GM23338 (cell line): ENCODE measurements at regions not wholly inside any gene's neighbourhood (a gene's known extent, or its start where the extent isn't known, plus 50 kb on each side); places are given as distances from the start of the nearest gene placed in this dataset.

Experiments
- ATAC-seq: fragments of 200-7000 bp; cut with Tn5 transposase; 3 replicates; pipeline ENCODE4 v1.9.1; 2020
- DNase-seq: peaks from one replicate; pipeline ENCODE4 v3.0.0-alpha.2; 2015; ENCODE audit warnings: low spot score
- H2AFZ ChIP-seq: fragments of 200-600 bp; sonication (generic); 2 replicates; pipeline ENCODE4 v1.8.0; 2016; ENCODE audit warnings: antibody characterized with exemption, mild to moderate bottlenecking, moderate library complexity
- H3F3A ChIP-seq: fragments of 200-600 bp; sonication (generic); replicated peaks from 2 replicates; pipeline ENCODE4 v1.8.0; 2017; ENCODE audit warnings: antibody characterized with exemption, mixed run types, low read depth
- H3K27ac ChIP-seq: fragments of 200-600 bp; sonication (generic); 2 replicates; pipeline ENCODE4 v1.6.1; 2016; ENCODE audit warnings: low read depth
- H3K27me3 ChIP-seq: fragments of 200-600 bp; sonication (generic); 2 replicates; pipeline ENCODE4 v1.8.0; 2016; ENCODE audit warnings: mild to moderate bottlenecking, mixed run types, moderate library complexity; ENCODE audit not compliant: insufficient read depth
- H3K36me3 ChIP-seq: fragments of 200-600 bp; sonication (generic); 2 replicates; pipeline ENCODE4 v1.8.0; 2016; ENCODE audit warnings: mild to moderate bottlenecking; ENCODE audit not compliant: insufficient read depth
- H3K4me1 ChIP-seq: fragments of 200-600 bp; sonication (generic); 2 replicates; pipeline ENCODE4 v1.8.0; 2016; ENCODE audit warnings: mild to moderate bottlenecking, moderate library complexity; ENCODE audit not compliant: insufficient read depth
- H3K4me2 ChIP-seq: fragments of 200-600 bp; sonication (generic); 2 replicates; pipeline ENCODE4 v1.7.1; 2017; ENCODE audit warnings: mixed run types
- H3K4me3 ChIP-seq: fragments of 200-600 bp; sonication (generic); 2 replicates; pipeline ENCODE4 v1.6.1; 2016; ENCODE audit warnings: mixed run types
- H3K79me2 ChIP-seq: fragments of 200-600 bp; sonication (generic); replicated peaks from 2 replicates; pipeline ENCODE4 v1.8.0; 2017; ENCODE audit warnings: mild to moderate bottlenecking; ENCODE audit not compliant: insufficient read depth
- H3K9me2 ChIP-seq: fragments of 200-600 bp; sonication (generic); 2 replicates; pipeline ENCODE4 v1.8.0; 2017; ENCODE audit not compliant: insufficient read depth
- H4K20me1 ChIP-seq: fragments of 200-600 bp; sonication (generic); replicated peaks from 2 replicates; pipeline ENCODE4 v1.8.0; 2017; ENCODE audit warnings: mild to moderate bottlenecking; ENCODE audit not compliant: insufficient read depth
- H3K27ac Mint-ChIP-seq: 2 replicates; pipeline ENCODE4 v1.8.0; 2020; ENCODE audit warnings: inconsistent platforms, mild to moderate bottlenecking, moderate library complexity, mixed read lengths
- H3K27me3 Mint-ChIP-seq: 3 replicates; pipeline ENCODE4 v1.8.0; 2022; ENCODE audit warnings: low read depth, mild to moderate bottlenecking, moderate library complexity, mixed read lengths, inconsistent platforms; ENCODE audit not compliant: insufficient read depth, poor library complexity
- H3K36me3 Mint-ChIP-seq: 3 replicates; pipeline ENCODE4 v1.8.0; 2021; ENCODE audit warnings: low read depth, mild to moderate bottlenecking, inconsistent platforms, moderate library complexity, mixed read lengths
- H3K4me1 Mint-ChIP-seq: 3 replicates; pipeline ENCODE4 v1.8.0; 2020; ENCODE audit warnings: mild to moderate bottlenecking, inconsistent platforms, mixed read lengths
- H3K4me3 Mint-ChIP-seq: 3 replicates; pipeline ENCODE4 v1.8.0; 2021; ENCODE audit warnings: moderate library complexity, mild to moderate bottlenecking, inconsistent platforms, mixed read lengths
- H3K9me3 Mint-ChIP-seq: 3 replicates; pipeline ENCODE4 v1.8.0; 2020; ENCODE audit warnings: moderate library complexity, mild to moderate bottlenecking, inconsistent platforms, mixed read lengths
- CREB1 ChIP-seq: fragments of 250-450 bp; sonication (Bioruptor Pico); IDR thresholded peaks from 2 replicates; pipeline ENCODE4 v1.5.0; 2020; ENCODE audit warnings: low read depth, mild to moderate bottlenecking, moderate library complexity
- EZH2 ChIP-seq: fragments of 200-600 bp; sonication (generic); IDR thresholded peaks from one replicate; pipeline ENCODE4 v1.8.0; 2017; ENCODE audit warnings: antibody characterized with exemption, mild to moderate bottlenecking, low read depth; ENCODE audit not compliant: unreplicated experiment
- JUNB ChIP-seq: IDR thresholded peaks from one replicate; pipeline ENCODE4 v1.6.1; 2016; ENCODE audit warnings: antibody characterized with exemption; ENCODE audit not compliant: unreplicated experiment
- NANOG ChIP-seq: IDR thresholded peaks from 2 replicates; pipeline ENCODE4 v1.6.1; 2016; ENCODE audit warnings: antibody characterized with exemption, borderline replicate concordance
- POLR2AphosphoS5 ChIP-seq: IDR thresholded peaks from 2 replicates; pipeline ENCODE4 v1.6.1; 2016; ENCODE audit warnings: antibody characterized with exemption, low read depth
- STAT1 ChIP-seq: IDR thresholded peaks from one replicate; pipeline ENCODE4 v1.6.1; 2016; ENCODE audit warnings: antibody characterized with exemption; ENCODE audit not compliant: unreplicated experiment
- ZNF331 ChIP-seq: fragments of 250-450 bp; sonication (Bioruptor Pico); IDR thresholded peaks from 2 replicates; pipeline ENCODE4 v1.5.0; 2020; ENCODE audit warnings: low read depth, mild to moderate bottlenecking, moderate library complexity
- TF ChIP-seq, protein P1 (sequence below): IDR thresholded peaks from one replicate; pipeline ENCODE4 v1.6.1; 2018; ENCODE audit warnings: antibody characterized with exemption; ENCODE audit not compliant: unreplicated experiment
- TF ChIP-seq, protein P2 (sequence below), 2 experiments: fragments of 200-600 bp in 1 of 2; sonication (generic) in 1 of 2; conservative IDR thresholded peaks; 2 replicates each; pipeline versions ENCODE4 v1.5.1 to v1.6.1; 2016 to 2017; ENCODE audit warnings: antibody characterized with exemption in 2 of 2, low read depth in 2 of 2, mild to moderate bottlenecking in 2 of 2, moderate library complexity in 1 of 2
- TF ChIP-seq, protein P3 (sequence below): fragments of 250-450 bp; sonication (Bioruptor Pico); IDR thresholded peaks from 2 replicates; pipeline ENCODE4 v1.5.0; 2020; ENCODE audit warnings: mild to moderate bottlenecking, moderate library complexity

GRCh38 chrX:146054311-146054710 is 236.7 kb downstream of the SLITRK2 start (continued):
- TF ChIP-seq, protein P1, sequence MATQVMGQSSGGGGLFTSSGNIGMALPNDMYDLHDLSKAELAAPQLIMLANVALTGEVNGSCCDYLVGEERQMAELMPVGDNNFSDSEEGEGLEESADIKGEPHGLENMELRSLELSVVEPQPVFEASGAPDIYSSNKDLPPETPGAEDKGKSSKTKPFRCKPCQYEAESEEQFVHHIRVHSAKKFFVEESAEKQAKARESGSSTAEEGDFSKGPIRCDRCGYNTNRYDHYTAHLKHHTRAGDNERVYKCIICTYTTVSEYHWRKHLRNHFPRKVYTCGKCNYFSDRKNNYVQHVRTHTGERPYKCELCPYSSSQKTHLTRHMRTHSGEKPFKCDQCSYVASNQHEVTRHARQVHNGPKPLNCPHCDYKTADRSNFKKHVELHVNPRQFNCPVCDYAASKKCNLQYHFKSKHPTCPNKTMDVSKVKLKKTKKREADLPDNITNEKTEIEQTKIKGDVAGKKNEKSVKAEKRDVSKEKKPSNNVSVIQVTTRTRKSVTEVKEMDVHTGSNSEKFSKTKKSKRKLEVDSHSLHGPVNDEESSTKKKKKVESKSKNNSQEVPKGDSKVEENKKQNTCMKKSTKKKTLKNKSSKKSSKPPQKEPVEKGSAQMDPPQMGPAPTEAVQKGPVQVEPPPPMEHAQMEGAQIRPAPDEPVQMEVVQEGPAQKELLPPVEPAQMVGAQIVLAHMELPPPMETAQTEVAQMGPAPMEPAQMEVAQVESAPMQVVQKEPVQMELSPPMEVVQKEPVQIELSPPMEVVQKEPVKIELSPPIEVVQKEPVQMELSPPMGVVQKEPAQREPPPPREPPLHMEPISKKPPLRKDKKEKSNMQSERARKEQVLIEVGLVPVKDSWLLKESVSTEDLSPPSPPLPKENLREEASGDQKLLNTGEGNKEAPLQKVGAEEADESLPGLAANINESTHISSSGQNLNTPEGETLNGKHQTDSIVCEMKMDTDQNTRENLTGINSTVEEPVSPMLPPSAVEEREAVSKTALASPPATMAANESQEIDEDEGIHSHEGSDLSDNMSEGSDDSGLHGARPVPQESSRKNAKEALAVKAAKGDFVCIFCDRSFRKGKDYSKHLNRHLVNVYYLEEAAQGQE: no peak
- TF ChIP-seq STAT1 (no peak), EZH2 (no peak), CREB1 (CRISPR knock-in tag) (no peak), JUNB (no peak), ZNF331 (CRISPR knock-in tag) (no peak), NANOG (no peak)

DNA sequence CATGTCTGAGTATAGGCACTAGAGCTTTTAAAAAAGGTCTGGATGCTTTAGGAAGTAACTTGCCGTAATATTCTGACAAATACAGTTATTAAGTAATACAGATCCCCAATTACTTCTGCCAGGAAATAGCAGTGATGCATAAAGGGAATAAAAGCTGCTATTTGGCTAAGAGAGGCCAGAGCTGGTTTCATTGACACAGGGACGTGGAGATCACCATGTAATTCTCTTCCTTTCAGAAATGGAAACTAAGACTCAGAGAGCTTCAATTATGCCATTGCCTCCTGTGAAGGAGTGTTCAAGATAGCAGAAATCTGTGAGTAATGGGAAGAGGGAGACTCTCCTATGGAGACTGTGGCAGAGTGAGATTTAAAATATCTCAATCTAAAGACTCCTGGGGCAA is 238.1 kb downstream of the SLITRK2 start:
- Mint-ChIP-seq H3K9me3 (peaks cover 62% of the 10 kb centered on the region), H3K27me3 (no peaks in the 10 kb centered on the region)
- H2AFZ ChIP-seq: no peak overlapping the region

More for the DNA sequence above, 238.1 kb downstream of the SLITRK2 start:
- ATAC-seq (no peak), DNase-seq (no peak)
- no peak overlapping the region for H3K4me2 ChIP-seq
- H3K79me2 ChIP-seq: no peaks in the 10 kb centered on the region
- H3K27ac ChIP-seq: no peak overlapping the region
- TF ChIP-seq NANOG: no peak
- TF ChIP-seq POLR2AphosphoS5: no peak
- TF ChIP-seq, protein P2, sequence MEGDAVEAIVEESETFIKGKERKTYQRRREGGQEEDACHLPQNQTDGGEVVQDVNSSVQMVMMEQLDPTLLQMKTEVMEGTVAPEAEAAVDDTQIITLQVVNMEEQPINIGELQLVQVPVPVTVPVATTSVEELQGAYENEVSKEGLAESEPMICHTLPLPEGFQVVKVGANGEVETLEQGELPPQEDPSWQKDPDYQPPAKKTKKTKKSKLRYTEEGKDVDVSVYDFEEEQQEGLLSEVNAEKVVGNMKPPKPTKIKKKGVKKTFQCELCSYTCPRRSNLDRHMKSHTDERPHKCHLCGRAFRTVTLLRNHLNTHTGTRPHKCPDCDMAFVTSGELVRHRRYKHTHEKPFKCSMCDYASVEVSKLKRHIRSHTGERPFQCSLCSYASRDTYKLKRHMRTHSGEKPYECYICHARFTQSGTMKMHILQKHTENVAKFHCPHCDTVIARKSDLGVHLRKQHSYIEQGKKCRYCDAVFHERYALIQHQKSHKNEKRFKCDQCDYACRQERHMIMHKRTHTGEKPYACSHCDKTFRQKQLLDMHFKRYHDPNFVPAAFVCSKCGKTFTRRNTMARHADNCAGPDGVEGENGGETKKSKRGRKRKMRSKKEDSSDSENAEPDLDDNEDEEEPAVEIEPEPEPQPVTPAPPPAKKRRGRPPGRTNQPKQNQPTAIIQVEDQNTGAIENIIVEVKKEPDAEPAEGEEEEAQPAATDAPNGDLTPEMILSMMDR (conservative IDR thresholded peaks at IDR 0.05; ENCODE audit: low read depth in 2 of 2): no peak
- TF ChIP-seq ZNF331 (CRISPR knock-in tag): no peak
- TF ChIP-seq EZH2: no peak
- TF ChIP-seq, protein P3, sequence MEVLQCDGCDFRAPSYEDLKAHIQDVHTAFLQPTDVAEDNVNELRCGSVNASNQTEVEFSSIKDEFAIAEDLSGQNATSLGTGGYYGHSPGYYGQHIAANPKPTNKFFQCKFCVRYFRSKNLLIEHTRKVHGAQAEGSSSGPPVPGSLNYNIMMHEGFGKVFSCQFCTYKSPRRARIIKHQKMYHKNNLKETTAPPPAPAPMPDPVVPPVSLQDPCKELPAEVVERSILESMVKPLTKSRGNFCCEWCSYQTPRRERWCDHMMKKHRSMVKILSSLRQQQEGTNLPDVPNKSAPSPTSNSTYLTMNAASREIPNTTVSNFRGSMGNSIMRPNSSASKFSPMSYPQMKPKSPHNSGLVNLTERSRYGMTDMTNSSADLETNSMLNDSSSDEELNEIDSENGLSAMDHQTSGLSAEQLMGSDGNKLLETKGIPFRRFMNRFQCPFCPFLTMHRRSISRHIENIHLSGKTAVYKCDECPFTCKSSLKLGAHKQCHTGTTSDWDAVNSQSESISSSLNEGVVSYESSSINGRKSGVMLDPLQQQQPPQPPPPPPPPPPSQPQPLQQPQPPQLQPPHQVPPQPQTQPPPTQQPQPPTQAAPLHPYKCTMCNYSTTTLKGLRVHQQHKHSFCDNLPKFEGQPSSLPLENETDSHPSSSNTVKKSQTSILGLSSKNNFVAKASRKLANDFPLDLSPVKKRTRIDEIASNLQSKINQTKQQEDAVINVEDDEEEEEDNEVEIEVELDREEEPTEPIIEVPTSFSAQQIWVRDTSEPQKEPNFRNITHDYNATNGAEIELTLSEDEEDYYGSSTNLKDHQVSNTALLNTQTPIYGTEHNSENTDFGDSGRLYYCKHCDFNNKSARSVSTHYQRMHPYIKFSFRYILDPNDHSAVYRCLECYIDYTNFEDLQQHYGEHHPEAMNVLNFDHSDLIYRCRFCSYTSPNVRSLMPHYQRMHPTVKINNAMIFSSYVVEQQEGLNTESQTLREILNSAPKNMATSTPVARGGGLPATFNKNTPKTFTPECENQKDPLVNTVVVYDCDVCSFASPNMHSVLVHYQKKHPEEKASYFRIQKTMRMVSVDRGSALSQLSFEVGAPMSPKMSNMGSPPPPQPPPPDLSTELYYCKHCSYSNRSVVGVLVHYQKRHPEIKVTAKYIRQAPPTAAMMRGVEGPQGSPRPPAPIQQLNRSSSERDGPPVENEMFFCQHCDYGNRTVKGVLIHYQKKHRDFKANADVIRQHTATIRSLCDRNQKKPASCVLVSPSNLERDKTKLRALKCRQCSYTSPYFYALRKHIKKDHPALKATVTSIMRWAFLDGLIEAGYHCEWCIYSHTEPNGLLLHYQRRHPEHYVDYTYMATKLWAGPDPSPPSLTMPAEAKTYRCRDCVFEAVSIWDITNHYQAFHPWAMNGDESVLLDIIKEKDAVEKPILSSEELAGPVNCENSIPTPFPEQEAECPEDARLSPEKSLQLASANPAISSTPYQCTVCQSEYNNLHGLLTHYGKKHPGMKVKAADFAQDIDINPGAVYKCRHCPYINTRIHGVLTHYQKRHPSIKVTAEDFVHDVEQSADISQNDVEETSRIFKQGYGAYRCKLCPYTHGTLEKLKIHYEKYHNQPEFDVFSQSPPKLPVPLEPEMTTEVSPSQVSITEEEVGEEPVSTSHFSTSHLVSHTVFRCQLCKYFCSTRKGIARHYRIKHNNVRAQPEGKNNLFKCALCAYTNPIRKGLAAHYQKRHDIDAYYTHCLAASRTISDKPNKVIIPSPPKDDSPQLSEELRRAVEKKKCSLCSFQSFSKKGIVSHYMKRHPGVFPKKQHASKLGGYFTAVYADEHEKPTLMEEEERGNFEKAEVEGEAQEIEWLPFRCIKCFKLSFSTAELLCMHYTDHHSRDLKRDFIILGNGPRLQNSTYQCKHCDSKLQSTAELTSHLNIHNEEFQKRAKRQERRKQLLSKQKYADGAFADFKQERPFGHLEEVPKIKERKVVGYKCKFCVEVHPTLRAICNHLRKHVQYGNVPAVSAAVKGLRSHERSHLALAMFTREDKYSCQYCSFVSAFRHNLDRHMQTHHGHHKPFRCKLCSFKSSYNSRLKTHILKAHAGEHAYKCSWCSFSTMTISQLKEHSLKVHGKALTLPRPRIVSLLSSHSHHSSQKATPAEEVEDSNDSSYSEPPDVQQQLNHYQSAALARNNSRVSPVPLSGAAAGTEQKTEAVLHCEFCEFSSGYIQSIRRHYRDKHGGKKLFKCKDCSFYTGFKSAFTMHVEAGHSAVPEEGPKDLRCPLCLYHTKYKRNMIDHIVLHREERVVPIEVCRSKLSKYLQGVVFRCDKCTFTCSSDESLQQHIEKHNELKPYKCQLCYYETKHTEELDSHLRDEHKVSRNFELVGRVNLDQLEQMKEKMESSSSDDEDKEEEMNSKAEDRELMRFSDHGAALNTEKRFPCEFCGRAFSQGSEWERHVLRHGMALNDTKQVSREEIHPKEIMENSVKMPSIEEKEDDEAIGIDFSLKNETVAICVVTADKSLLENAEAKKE (CRISPR knock-in tag): no peak
- TF ChIP-seq CREB1 (CRISPR knock-in tag): no peak
- H3K36me3 ChIP-seq: no peaks in the 10 kb centered on the region
- Mint-ChIP-seq H3K27ac (no peak overlapping the region), H3K4me3 (no peak overlapping the region), H3K36me3 (no peaks in the 10 kb centered on the region), H3K4me1 (no peaks in the 10 kb centered on the region)
- H4K20me1 ChIP-seq: no peaks in the 10 kb centered on the region
- H3K9me2 ChIP-seq: no peaks in the 10 kb centered on the region
- H3F3A ChIP-seq: no peaks in the 10 kb centered on the region
- H3K4me1 ChIP-seq: no peaks in the 10 kb centered on the region
- H3K4me3 ChIP-seq: no peak overlapping the region
- no peaks in the 10 kb centered on the region for H3K27me3 ChIP-seq
